VCaP (cell line): ENCODE measurements at regions not wholly inside any gene's neighbourhood (a gene's known extent, or its start where the extent isn't known, plus 50 kb on each side); places are given as distances from the start of the nearest gene placed in this dataset.

ENCODE experiments used
- H3K27ac ChIP-seq: fragments of 450-650 bp; 2 replicates; pipeline ENCODE4 v1.5.1; 2017
- TF ChIP-seq, protein P1 (sequence below): fragments of 450-650 bp; conservative IDR thresholded peaks from 2 replicates; pipeline ENCODE4 v1.5.1; 2017; ENCODE audit warnings: mild to moderate bottlenecking, moderate library complexity

DNA sequence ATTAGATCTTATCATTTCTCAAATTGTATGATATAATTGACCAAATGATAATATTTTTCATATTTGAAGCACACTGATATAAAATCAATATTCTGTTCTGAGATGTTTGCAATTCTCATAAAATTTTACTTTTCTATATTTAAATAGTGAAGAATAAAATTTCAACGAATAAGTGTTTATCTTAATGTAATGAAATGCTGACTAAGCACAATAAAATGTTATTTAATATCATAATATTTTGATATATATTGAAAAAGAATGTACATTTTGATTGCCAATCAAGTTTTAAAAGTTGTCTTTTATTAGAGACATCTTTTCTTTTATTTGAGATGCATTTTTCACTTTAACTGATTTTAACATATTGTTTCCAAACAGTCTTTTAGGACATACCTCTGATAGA is 416.1 kb downstream of the TAF11L14 start:
- H3K27ac ChIP-seq, result no peak overlapping the region
- TF ChIP-seq, protein P1, sequence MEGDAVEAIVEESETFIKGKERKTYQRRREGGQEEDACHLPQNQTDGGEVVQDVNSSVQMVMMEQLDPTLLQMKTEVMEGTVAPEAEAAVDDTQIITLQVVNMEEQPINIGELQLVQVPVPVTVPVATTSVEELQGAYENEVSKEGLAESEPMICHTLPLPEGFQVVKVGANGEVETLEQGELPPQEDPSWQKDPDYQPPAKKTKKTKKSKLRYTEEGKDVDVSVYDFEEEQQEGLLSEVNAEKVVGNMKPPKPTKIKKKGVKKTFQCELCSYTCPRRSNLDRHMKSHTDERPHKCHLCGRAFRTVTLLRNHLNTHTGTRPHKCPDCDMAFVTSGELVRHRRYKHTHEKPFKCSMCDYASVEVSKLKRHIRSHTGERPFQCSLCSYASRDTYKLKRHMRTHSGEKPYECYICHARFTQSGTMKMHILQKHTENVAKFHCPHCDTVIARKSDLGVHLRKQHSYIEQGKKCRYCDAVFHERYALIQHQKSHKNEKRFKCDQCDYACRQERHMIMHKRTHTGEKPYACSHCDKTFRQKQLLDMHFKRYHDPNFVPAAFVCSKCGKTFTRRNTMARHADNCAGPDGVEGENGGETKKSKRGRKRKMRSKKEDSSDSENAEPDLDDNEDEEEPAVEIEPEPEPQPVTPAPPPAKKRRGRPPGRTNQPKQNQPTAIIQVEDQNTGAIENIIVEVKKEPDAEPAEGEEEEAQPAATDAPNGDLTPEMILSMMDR, result no peak

DNA sequence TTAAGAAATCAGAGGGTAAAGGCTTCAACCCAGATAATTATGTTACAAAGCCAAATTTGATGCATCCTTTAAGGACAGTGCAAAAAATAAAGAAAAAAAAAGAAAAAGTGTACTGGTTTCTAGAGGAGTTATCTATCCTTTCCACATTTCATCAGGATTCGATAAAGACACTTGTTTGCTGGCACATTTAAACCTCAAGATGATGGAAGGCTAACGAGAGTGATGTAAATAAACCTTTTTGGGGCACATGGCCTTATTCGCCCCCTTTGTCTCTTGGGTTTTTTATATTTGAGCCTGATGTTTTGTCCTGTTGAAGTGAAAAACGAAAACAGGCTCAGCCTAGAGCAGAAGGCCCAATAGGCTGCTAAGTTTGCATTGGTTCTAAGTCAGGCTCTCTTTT is 416.5 kb downstream of the TAF11L14 start:
- H3K27ac ChIP-seq, result no peak overlapping the region
- TF ChIP-seq, protein P1, result no peak

DNA sequence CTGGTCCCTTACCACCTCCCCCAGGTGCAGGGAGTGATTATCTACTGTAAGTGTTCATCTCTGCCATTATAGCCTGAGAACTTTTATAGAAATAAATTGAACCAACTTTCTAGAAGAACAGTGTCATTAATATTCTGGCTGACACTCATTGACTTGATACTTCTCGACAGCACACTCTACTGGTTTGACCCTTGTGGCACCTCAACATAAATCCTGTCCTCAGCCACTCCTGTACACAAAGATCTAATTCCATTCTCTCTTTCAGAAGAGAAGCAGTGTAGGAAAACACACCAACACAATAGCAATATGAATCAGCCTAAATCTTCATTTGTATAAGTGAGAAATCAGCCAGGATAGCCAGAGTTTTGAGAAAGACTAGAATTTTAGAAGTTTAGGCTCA is 417.7 kb downstream of the TAF11L14 start:
- TF ChIP-seq, protein P1, result no peak

DNA sequence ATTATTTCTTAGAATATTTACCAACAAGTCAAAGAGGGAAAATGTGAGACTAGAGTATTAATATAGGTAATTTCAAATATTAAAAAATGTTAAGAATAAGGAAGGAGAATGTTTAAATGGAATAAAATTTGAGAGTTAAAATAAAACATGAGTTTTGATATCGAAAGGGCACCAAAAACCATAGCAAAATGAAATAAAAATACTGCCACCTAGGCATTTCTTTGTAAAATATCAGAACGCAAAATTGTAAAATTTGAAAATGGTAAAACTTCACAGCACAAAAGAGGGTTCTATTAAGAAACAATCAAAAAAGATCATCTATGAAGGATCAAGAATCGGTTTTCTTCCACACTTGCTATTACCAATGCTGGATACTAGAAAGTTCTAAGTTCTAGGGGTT is 418.3 kb downstream of the TAF11L14 start:
- H3K27ac ChIP-seq, result no peak overlapping the region
- TF ChIP-seq, protein P1, result no peak

More for the DNA sequence above, 417.7 kb downstream of the TAF11L14 start:
- no peak overlapping the region for H3K27ac ChIP-seq

DNA sequence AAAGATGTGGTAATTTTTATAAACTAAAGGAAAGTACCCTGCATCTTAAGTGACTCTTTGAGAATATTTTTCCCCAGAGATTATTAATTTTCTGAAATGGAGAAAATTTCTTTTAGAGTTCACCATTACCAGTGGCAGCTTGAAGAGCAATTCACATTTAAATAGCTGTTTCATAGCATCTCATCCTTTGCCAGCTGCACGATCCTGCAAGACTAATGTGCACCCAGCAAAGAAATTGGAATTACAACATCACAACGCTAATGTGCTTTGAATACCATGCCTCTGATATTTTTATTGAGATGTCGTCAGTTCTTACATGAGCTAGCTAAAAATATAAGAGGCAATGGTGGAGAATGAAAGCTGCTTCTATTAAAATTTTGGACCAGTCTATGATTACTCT is 423.5 kb downstream of the TAF11L14 start:
- TF ChIP-seq, protein P1, result no peak

DNA sequence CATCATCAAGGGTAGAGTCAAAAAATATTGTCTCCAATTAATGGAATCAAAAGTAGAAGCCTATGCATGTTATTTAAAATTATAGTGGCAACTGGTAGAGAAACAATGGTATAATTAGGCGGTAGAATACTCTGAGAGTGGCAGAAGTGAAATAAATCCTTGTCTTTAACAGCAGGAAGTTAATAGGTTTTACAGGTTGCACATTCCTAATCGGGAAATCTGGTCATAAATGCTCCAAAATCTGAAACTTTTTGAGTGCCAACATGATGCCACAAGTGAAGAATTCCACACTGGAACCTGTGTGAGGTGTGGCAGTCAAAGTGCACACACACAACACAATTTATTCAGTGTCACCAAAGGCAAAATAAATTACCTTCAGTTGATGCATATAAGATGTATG is 433.4 kb downstream of the TAF11L14 start:
- H3K27ac ChIP-seq, result no peak overlapping the region
- TF ChIP-seq, protein P1, result no peak

More for the DNA sequence above, 423.5 kb downstream of the TAF11L14 start:
- H3K27ac ChIP-seq, result no peak overlapping the region

DNA sequence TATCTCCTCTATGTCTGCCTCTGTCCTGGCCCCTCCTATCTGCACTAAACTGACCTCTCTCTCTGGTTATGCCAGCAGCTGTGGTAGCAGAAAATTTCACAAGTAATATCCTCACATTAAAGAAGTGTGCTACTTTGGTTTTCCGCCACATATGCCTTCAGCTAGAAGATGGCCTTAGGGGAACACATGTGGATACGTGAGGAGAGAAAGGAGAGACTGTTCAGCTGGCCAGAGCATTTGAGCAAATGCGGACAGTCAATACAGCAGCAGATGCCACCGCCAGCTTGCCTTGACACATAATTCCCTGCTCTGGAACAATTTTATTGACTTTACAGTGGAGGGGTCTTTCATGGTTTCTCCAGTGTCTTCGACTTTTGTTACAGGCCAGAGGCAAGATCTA is 434.6 kb downstream of the TAF11L14 start:
- no peak overlapping the region for H3K27ac ChIP-seq
- TF ChIP-seq, protein P1, result no peak

DNA sequence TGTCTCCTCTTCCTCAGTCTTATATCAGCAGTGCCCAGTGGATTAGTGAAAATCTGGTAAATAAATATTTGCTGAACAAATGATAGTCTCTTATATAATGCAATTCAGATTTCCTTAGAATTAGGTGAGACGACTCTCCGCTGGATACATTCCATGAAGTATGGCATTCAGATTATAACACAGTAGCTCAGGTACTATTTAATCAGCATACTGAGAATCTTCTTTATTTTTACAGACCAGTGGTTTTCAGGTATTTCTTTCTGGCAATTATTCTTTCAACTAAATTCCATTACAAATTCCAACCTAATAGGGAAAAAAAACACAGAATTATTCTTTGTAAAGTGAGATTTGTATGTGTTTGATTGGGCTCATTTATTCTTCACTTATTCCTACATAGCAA is 435.5 kb downstream of the TAF11L14 start:
- H3K27ac ChIP-seq, result no peak overlapping the region
- TF ChIP-seq, protein P1, result no peak
